ENCODE measurements at regions not wholly inside any gene's neighbourhood (a gene's known extent, or its start where the extent isn't known, plus 50 kb on each side); places are given as distances from the start of the nearest gene placed in this dataset.

GRCh38 chr4:33561259-33561658 is 2683.1 kb downstream of the ARAP2 start:
- Histone ChIP-seq H3K4me3 (ENCODE audit: low read depth, low read length) (no peak overlapping the region), H3K36me3 (ENCODE audit: control insufficient read depth, insufficient read depth, low read length) (no peaks in the 10 kb centered on the region), H3K4me2 (ENCODE audit: low read length) (no peak overlapping the region), H3K27me3 (ENCODE audit: control insufficient read depth, insufficient read depth, low read length) (no peaks in the 10 kb centered on the region), H3K4me1 (no peaks in the 10 kb centered on the region), H2AFZ (no peak overlapping the region), H3K9me3 (ENCODE audit: control insufficient read depth, low read length) (no peaks in the 10 kb centered on the region), H3K9ac (no peak overlapping the region), H3K79me2 (no peaks in the 10 kb centered on the region), H3K27ac (no peak overlapping the region)
- no peak for TF ChIP-seq CTCF (IDR thresholded peaks at IDR 0.05)

- Histone ChIP-seq H3K9me3 (ENCODE audit: control insufficient read depth, low read length) (no peaks in the 10 kb centered on the region), H3K9ac (no peak overlapping the region), H3K27ac (no peak overlapping the region), H3K27me3 (ENCODE audit: control insufficient read depth, insufficient read depth, low read length) (no peaks in the 10 kb centered on the region), H2AFZ (no peak overlapping the region), H3K4me3 (ENCODE audit: low read depth, low read length) (no peak overlapping the region), H3K4me1 (no peaks in the 10 kb centered on the region), H3K79me2 (no peaks in the 10 kb centered on the region), H3K4me2 (ENCODE audit: low read length) (no peak overlapping the region), H3K36me3 (ENCODE audit: control insufficient read depth, insufficient read depth, low read length) (no peaks in the 10 kb centered on the region)
- no peak for TF ChIP-seq CTCF (IDR thresholded peaks at IDR 0.05)
These were observed 2677.7 kb downstream of the ARAP2 start for GRCh38 chr4:33566649-33567048.

GRCh38 chr4:33577791-33578190 is 2666.5 kb downstream of the ARAP2 start:
- no peaks in the 10 kb centered on the region for H3K79me2 ChIP-seq
- no peak overlapping the region for H3K4me2 ChIP-seq (ENCODE audit: low read length)
- no peak overlapping the region for H3K4me3 ChIP-seq (ENCODE audit: low read depth, low read length)
- H3K36me3 ChIP-seq (ENCODE audit: control insufficient read depth, insufficient read depth, low read length): peaks cover 3% of the 10 kb centered on the region
- H3K9me3 ChIP-seq (ENCODE audit: control insufficient read depth, low read length): no peaks in the 10 kb centered on the region
- H3K9ac ChIP-seq: no peak overlapping the region
- no peaks in the 10 kb centered on the region for H3K27me3 ChIP-seq (ENCODE audit: control insufficient read depth, insufficient read depth, low read length)
- no peak overlapping the region for H2AFZ ChIP-seq
- TF ChIP-seq CTCF (IDR thresholded peaks at IDR 0.05): no peak
- H3K4me1 ChIP-seq: no peaks in the 10 kb centered on the region
- H3K27ac ChIP-seq: no peak overlapping the region

GRCh38 chr4:33579951-33580350 is 2664.4 kb downstream of the ARAP2 start:
- Histone ChIP-seq H3K36me3 (ENCODE audit: control insufficient read depth, insufficient read depth, low read length) (peaks cover 3% of the 10 kb centered on the region), H3K4me2 (ENCODE audit: low read length) (no peak overlapping the region), H3K79me2 (no peaks in the 10 kb centered on the region), H3K27ac (no peak overlapping the region), H3K4me1 (no peaks in the 10 kb centered on the region), H3K27me3 (ENCODE audit: control insufficient read depth, insufficient read depth, low read length) (no peaks in the 10 kb centered on the region), H2AFZ (no peak overlapping the region), H3K9me3 (ENCODE audit: control insufficient read depth, low read length) (no peaks in the 10 kb centered on the region), H3K4me3 (ENCODE audit: low read depth, low read length) (no peak overlapping the region), H3K9ac (no peak overlapping the region)
- TF ChIP-seq CTCF (IDR thresholded peaks at IDR 0.05): no peak

- no peaks in the 10 kb centered on the region for H3K79me2 ChIP-seq
- no peak for TF ChIP-seq CTCF (IDR thresholded peaks at IDR 0.05)
- no peaks in the 10 kb centered on the region for H3K27me3 ChIP-seq (ENCODE audit: control insufficient read depth, insufficient read depth, low read length)
- no peak overlapping the region for H2AFZ ChIP-seq
- no peak overlapping the region for H3K4me2 ChIP-seq (ENCODE audit: low read length)
- no peak overlapping the region for H3K27ac ChIP-seq
- no peaks in the 10 kb centered on the region for H3K4me1 ChIP-seq
- H3K9ac ChIP-seq: no peak overlapping the region
- H3K36me3 ChIP-seq (ENCODE audit: control insufficient read depth, insufficient read depth, low read length): no peaks in the 10 kb centered on the region
- H3K9me3 ChIP-seq (ENCODE audit: control insufficient read depth, low read length): no peaks in the 10 kb centered on the region
- H3K4me3 ChIP-seq (ENCODE audit: low read depth, low read length): no peak overlapping the region
These were observed 2651.6 kb downstream of the ARAP2 start for GRCh38 chr4:33592701-33593100.
